Osteoblast (primary cell): ENCODE measurements at regions not wholly inside any gene's neighbourhood (a gene's known extent, or its start where the extent isn't known, plus 50 kb on each side); places are given as distances from the start of the nearest gene placed in this dataset.

ENCODE experiments used
- DNase-seq: peaks from one replicate; pipeline ENCODE4 v3.0.0; 2011; ENCODE audit warnings: low spot score, mixed read lengths; ENCODE audit not compliant: insufficient read length; ENCODE audit errors: missing footprints
- H2AFZ ChIP-seq: 2 replicates; pipeline ENCODE4 v1.6.0; 2011; ENCODE audit warnings: mild to moderate bottlenecking, low read length
- H3K27ac ChIP-seq: 2 replicates; pipeline ENCODE4 v1.5.1; 2011; ENCODE audit warnings: mild to moderate bottlenecking, low read depth, low read length, moderate library complexity
- H3K27me3 ChIP-seq: 2 replicates; pipeline ENCODE4 v1.6.0; 2012; ENCODE audit warnings: mild to moderate bottlenecking, control low read depth, inconsistent platforms, low read length, moderate library complexity; ENCODE audit not compliant: insufficient read depth
- H3K36me3 ChIP-seq: 2 replicates; pipeline ENCODE4 v1.5.1; 2011; ENCODE audit warnings: mild to moderate bottlenecking, low read length, control low read depth, moderate library complexity; ENCODE audit not compliant: insufficient read depth
- H3K4me1 ChIP-seq: 2 replicates; pipeline ENCODE4 v1.5.1; 2011; ENCODE audit warnings: mild to moderate bottlenecking, low read length, control low read depth, moderate library complexity; ENCODE audit not compliant: insufficient read depth
- H3K4me2 ChIP-seq: 2 replicates; pipeline ENCODE4 v1.6.0; 2011; ENCODE audit warnings: mild to moderate bottlenecking, low read length; ENCODE audit not compliant: insufficient read depth
- H3K4me3 ChIP-seq: fragments of 200-600 bp; sonication (generic); 3 replicates; pipeline ENCODE4 v1.5.1; 2012; ENCODE audit warnings: mild to moderate bottlenecking, low read length, inconsistent platforms; ENCODE audit not compliant: insufficient read depth
- H3K79me2 ChIP-seq: 2 replicates; pipeline ENCODE4 v1.6.0; 2012; ENCODE audit warnings: mild to moderate bottlenecking, low read length, control low read depth, inconsistent platforms; ENCODE audit not compliant: insufficient read depth
- H3K9me3 ChIP-seq: 2 replicates; pipeline ENCODE4 v1.5.1; 2011; ENCODE audit warnings: low read depth, low read length, control low read depth
- H4K20me1 ChIP-seq: 2 replicates; pipeline ENCODE4 v1.6.0; 2012; ENCODE audit warnings: mild to moderate bottlenecking, low read length, control low read depth; ENCODE audit not compliant: insufficient read depth
- TF ChIP-seq, protein P1 (sequence below): IDR thresholded peaks from 2 replicates; pipeline ENCODE4 v1.5.1; 2011; ENCODE audit warnings: mild to moderate bottlenecking, low read depth, low read length, moderate library complexity; ENCODE audit errors: extremely low read depth

DNA sequence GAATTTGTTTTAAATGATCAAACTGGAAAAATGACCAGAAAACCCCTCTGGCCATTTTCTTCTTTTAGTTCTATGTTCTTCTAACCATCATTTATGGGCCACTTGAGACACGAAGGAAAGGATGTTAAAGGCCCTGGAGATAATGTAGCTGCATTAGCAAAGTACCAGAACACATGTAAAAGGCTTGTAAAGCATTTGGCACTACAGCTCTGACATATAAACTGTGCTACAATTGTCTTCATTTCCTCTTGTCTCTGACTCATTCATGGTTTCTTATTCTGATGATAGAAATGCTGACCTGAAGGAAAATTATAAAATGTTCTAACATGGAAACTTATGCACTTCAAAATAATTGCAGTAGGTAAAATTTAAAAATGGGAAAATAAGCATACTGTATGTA, 388.7 kb downstream of the FAT4 start:
- H3K4me2 ChIP-seq = no peak overlapping the region
- no peak overlapping the region for H3K27ac ChIP-seq
- H3K27me3 ChIP-seq = no peaks in the 10 kb centered on the region
- TF ChIP-seq, protein P1, sequence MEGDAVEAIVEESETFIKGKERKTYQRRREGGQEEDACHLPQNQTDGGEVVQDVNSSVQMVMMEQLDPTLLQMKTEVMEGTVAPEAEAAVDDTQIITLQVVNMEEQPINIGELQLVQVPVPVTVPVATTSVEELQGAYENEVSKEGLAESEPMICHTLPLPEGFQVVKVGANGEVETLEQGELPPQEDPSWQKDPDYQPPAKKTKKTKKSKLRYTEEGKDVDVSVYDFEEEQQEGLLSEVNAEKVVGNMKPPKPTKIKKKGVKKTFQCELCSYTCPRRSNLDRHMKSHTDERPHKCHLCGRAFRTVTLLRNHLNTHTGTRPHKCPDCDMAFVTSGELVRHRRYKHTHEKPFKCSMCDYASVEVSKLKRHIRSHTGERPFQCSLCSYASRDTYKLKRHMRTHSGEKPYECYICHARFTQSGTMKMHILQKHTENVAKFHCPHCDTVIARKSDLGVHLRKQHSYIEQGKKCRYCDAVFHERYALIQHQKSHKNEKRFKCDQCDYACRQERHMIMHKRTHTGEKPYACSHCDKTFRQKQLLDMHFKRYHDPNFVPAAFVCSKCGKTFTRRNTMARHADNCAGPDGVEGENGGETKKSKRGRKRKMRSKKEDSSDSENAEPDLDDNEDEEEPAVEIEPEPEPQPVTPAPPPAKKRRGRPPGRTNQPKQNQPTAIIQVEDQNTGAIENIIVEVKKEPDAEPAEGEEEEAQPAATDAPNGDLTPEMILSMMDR = no peak
- H3K79me2 ChIP-seq = no peaks in the 10 kb centered on the region
- DNase-seq = no peak
- no peak overlapping the region for H2AFZ ChIP-seq
- no peaks in the 10 kb centered on the region for H3K9me3 ChIP-seq
- H3K4me3 ChIP-seq = no peak overlapping the region
- peaks cover 7% of the 10 kb centered on the region for H3K4me1 ChIP-seq
- H3K36me3 ChIP-seq = no peaks in the 10 kb centered on the region
- H4K20me1 ChIP-seq = no peaks in the 10 kb centered on the region

DNA sequence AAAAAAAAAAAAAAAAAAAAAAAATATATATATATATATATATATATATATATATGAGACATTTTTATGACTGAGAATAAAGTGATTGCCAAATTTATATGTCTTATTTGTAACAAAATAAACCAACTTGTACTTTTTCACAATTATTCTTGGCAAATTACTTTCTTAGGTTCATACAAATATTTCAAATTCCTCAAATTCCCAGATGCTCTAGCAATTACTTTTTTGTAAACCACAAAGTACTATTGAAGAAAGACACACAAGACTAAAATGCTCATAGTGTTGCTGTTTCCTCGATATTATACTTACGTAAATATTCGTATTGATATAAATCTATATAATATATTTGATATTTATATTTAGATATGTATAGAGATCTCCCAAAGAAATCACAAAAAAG, 390.0 kb downstream of the FAT4 start:
- no peaks in the 10 kb centered on the region for H3K9me3 ChIP-seq
- H3K4me1 ChIP-seq = peaks cover 7% of the 10 kb centered on the region
- H3K4me3 ChIP-seq = no peak overlapping the region
- H2AFZ ChIP-seq = no peak overlapping the region
- H3K36me3 ChIP-seq = no peaks in the 10 kb centered on the region
- TF ChIP-seq, protein P1 = no peak
- H3K27me3 ChIP-seq = no peaks in the 10 kb centered on the region
- no peak overlapping the region for H3K27ac ChIP-seq
- no peaks in the 10 kb centered on the region for H4K20me1 ChIP-seq
- peak; percentile 56 for DNase-seq
- H3K79me2 ChIP-seq = no peaks in the 10 kb centered on the region
- H3K4me2 ChIP-seq = no peak overlapping the region

DNA sequence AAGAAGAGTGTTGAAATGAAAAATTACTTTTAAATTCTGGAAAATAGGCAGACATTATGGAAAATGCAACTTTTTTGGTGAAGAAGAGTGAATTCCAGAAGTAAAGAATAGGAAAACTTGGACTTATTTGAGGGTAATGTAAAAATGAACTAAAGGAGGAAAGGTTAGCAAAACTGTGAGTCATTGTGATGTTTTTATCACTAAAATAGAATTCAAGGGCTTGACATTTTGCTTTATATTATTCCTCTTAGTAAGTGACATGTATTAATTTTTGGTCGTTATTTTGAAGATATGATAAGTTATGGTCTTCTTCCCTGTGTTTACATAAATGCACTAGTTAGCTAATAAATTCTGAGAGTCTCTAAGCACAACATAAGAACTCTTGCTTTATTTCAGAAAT, 390.9 kb downstream of the FAT4 start:
- Histone ChIP-seq H3K79me2 (no peaks in the 10 kb centered on the region), H3K4me1 (peaks cover 7% of the 10 kb centered on the region), H3K4me2 (no peak overlapping the region), H3K4me3 (no peak overlapping the region), H3K27ac (no peak overlapping the region), H3K36me3 (no peaks in the 10 kb centered on the region), H3K9me3 (no peaks in the 10 kb centered on the region), H4K20me1 (no peaks in the 10 kb centered on the region), H2AFZ (no peak overlapping the region), H3K27me3 (no peaks in the 10 kb centered on the region)
- TF ChIP-seq, protein P1 = no peak
- peak; percentile 75 for DNase-seq

DNA sequence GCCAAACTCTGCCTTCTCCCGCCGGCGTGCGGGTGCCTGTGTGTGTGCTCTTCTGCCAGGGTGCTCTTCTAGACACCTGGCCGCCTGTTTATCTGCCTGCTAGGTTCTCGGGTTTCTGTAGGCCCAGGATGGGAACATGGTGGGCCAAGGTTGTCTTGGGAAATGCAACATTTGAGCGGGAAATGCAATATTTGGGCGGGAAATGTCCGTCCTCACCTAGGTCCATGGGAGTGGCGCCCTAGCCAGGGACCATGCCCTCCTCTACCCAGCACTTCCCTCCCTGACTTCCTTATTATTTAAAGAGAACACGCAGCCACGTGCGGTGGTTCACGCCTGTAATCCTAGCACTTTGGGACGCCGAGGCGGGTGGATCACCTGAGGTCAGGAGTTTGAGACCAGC, 392.6 kb downstream of the FAT4 start:
- TF ChIP-seq, protein P1 = no peak

More for the DNA sequence above, 392.6 kb downstream of the FAT4 start:
- Histone ChIP-seq H4K20me1 (no peaks in the 10 kb centered on the region), H3K27ac (no peak overlapping the region), H3K9me3 (no peaks in the 10 kb centered on the region), H3K4me3 (no peak overlapping the region), H2AFZ (no peak overlapping the region), H3K36me3 (no peaks in the 10 kb centered on the region), H3K79me2 (no peaks in the 10 kb centered on the region), H3K27me3 (no peaks in the 10 kb centered on the region), H3K4me2 (no peak overlapping the region), H3K4me1 (peaks cover 7% of the 10 kb centered on the region)
- no peak for DNase-seq
